ENCODE measurements at regions not wholly inside any gene's neighbourhood (a gene's known extent, or its start where the extent isn't known, plus 50 kb on each side); places are given as distances from the start of the nearest gene placed in this dataset.

DNA sequence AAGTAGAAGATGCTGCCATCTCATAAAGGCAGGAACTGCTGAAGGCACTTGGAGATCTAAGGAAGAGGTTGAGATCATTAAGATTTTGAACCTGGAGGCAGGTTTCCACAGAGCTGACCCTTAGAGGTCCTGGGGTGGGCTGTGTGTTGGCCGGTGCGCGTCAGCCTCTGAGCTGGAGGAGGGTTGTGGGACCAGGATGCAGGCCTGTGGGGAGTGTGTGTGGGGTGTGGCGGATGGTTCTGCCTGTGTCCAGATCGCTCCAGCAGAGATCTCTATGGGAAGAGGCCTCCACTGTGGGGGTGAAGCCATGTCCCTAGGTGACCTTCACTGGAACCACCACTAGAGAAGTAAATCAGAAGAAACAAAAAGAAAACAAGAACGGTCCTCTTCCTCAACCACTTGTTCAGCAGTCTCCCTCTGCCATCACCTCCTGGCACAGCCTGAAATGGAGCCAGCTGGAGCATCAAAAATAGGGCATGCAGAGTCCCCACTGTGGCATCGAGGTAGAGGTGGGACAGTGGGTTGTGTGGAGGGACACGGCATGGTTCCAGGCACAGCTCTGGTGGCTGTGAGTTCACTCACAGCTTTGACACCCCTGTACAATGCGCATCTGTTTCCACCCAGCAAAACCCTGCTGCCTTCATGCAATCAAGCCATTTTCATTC lies 453.8 kb downstream of the TCERG1L start:
- intact Hi-C loops (cut with micrococcal nuclease) = no loop called here
- CTCF ChIA-PET = no interaction called here
- no peaks in the 10 kb centered on the region for H3K4me1 Mint-ChIP-seq (ENCODE audit: low read depth)
- DNase-seq = no peak
- peaks cover 4% of the 10 kb centered on the region for H3K36me3 Mint-ChIP-seq (ENCODE audit: low read depth)
- H3K4me3 Mint-ChIP-seq = no peak overlapping the region
- peaks cover 17% of the 10 kb centered on the region for H3K9me3 Mint-ChIP-seq
- H3K27me3 Mint-ChIP-seq (ENCODE audit: low read depth) = peaks cover 5% of the 10 kb centered on the region
- no peak overlapping the region for H3K27ac Mint-ChIP-seq

DNA sequence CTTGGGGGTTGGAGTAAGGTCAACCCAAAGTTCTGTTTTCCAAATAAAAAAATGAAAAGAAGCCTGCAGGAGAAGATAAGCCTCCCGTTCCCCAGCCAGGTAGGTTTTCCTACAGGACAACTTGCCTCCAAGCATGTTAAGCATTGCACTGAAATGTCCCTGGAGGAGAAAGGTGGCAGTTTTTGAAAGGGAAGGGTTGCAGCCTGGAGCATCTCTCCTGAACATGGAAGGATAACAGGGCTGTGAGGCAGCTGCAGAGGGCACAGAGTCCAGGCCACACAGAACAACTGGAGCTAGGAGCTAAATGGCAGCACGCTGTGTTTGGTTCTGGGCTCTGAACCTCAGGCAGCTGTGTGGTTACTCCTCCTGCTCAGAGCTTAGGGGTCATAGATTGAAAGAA lies 452.9 kb downstream of the TCERG1L start:
- no peak for DNase-seq
- no peak overlapping the region for H3K27ac Mint-ChIP-seq
- intact Hi-C loops (cut with micrococcal nuclease) = no loop called here
- peaks cover 11% of the 10 kb centered on the region for H3K9me3 Mint-ChIP-seq
- no peaks in the 10 kb centered on the region for H3K4me1 Mint-ChIP-seq (ENCODE audit: low read depth)
- H3K36me3 Mint-ChIP-seq (ENCODE audit: low read depth) = peaks cover 2% of the 10 kb centered on the region
- H3K4me3 Mint-ChIP-seq = no peak overlapping the region
- CTCF ChIA-PET = no interaction called here
- peaks cover 5% of the 10 kb centered on the region for H3K27me3 Mint-ChIP-seq (ENCODE audit: low read depth)

DNA sequence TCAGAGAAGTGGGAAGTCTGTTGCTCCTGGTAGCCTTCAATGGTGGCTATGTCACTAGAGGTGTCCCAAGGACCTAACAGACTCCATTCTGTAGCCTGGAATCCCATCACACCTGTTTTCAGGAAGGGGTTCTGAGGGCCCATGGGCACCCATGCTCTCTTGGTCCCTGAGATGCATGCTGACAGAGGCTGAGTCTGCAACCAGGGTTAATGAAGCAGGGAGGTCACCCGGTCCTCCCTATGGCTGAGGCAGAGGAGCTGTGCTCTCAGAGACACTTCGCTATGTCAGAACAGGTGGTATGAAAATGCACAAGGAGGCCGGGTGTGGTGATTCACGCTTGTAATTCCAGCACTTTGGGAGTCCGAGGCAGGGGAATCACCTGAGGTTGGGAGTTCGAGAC lies 452.1 kb downstream of the TCERG1L start:
- Mint-ChIP-seq H3K4me1 (ENCODE audit: low read depth) (no peaks in the 10 kb centered on the region), H3K27me3 (ENCODE audit: low read depth) (peaks cover 5% of the 10 kb centered on the region), H3K36me3 (ENCODE audit: low read depth) (peaks cover 2% of the 10 kb centered on the region), H3K9me3 (peaks cover 7% of the 10 kb centered on the region), H3K27ac (no peak overlapping the region), H3K4me3 (no peak overlapping the region)
- no peak for DNase-seq
- intact Hi-C loops (cut with micrococcal nuclease) = no loop called here
- CTCF ChIA-PET = no interaction called here

DNA sequence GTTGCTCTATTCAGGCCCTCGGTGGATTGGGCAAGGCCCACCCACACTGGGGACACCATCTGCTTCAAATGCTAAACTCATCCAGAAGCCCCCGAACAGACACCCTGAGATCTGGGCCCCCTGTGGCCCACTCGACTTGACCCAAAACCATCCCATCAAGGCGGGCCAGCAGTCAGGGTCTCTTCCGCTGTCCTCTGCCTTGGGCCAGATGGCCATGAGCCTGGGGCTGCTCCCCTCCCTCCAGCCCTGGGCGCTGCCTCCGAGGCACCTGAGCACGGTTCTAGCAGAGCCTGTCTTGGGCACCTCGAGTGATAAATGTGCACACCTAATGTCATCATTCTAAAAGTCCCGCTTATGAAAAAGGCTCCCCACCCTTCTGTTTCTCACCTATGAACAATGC lies 449.4 kb downstream of the TCERG1L start:
- CTCF ChIA-PET = no interaction called here
- no peak for DNase-seq
- Mint-ChIP-seq H3K9me3 (no peaks in the 10 kb centered on the region), H3K36me3 (ENCODE audit: low read depth) (no peaks in the 10 kb centered on the region), H3K4me1 (ENCODE audit: low read depth) (no peaks in the 10 kb centered on the region), H3K27ac (no peak overlapping the region), H3K27me3 (ENCODE audit: low read depth) (peaks cover 5% of the 10 kb centered on the region), H3K4me3 (no peak overlapping the region)
- intact Hi-C loops (cut with micrococcal nuclease) = no loop called here

DNA sequence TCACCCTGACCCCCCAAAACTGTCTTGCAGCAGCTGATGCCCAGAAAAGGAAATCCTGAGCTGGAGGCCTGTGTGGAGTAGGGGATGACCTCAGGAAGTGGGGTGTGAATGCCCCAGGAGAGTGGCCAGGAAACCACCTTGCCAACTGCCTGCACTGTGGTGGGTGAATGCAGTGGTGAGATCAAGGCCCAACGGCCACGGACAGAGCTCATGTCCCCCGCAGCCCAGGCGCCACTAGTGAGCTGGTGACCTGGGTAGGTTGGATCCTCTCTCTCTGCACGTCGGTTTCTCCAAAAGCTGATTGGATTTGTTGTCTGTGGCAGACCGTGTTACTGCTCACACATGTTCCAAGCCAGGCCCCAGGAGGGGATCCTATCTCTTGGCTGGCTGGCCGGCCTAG lies 448.9 kb downstream of the TCERG1L start:
- intact Hi-C loops (cut with micrococcal nuclease) = no loop called here
- Mint-ChIP-seq H3K27me3 (ENCODE audit: low read depth) (peaks cover 4% of the 10 kb centered on the region), H3K4me1 (ENCODE audit: low read depth) (no peaks in the 10 kb centered on the region), H3K27ac (no peak overlapping the region), H3K36me3 (ENCODE audit: low read depth) (no peaks in the 10 kb centered on the region), H3K9me3 (no peaks in the 10 kb centered on the region), H3K4me3 (no peak overlapping the region)
- DNase-seq = no peak
- CTCF ChIA-PET = no interaction called here

DNA sequence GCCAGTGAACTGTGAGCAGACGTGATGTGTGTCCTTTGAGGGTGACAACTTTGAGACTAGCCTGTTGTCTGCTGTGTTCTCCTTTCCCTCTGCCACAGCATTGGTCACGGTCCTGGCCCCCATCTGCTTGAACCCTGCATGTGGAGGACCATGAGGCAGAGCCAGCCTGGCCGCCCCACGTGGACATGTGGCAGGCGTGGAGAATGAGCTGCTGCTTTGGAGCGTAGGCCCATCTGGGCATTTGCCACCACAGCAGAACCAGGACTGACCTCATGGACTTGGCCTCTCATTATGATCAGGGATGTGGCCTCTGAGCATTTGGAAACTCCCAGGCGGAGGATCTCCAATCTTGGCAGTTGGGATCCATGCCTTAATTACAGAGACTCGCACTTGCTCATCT lies 448.5 kb downstream of the TCERG1L start:
- H3K36me3 Mint-ChIP-seq (ENCODE audit: low read depth) = no peaks in the 10 kb centered on the region
- no peaks in the 10 kb centered on the region for H3K9me3 Mint-ChIP-seq
- H3K27me3 Mint-ChIP-seq (ENCODE audit: low read depth) = peaks cover 2% of the 10 kb centered on the region
- CTCF ChIA-PET = no interaction called here
- H3K27ac Mint-ChIP-seq = no peak overlapping the region
- DNase-seq = no peak
- intact Hi-C loops (cut with micrococcal nuclease) = no loop called here
- no peaks in the 10 kb centered on the region for H3K4me1 Mint-ChIP-seq (ENCODE audit: low read depth)
- no peak overlapping the region for H3K4me3 Mint-ChIP-seq

DNA sequence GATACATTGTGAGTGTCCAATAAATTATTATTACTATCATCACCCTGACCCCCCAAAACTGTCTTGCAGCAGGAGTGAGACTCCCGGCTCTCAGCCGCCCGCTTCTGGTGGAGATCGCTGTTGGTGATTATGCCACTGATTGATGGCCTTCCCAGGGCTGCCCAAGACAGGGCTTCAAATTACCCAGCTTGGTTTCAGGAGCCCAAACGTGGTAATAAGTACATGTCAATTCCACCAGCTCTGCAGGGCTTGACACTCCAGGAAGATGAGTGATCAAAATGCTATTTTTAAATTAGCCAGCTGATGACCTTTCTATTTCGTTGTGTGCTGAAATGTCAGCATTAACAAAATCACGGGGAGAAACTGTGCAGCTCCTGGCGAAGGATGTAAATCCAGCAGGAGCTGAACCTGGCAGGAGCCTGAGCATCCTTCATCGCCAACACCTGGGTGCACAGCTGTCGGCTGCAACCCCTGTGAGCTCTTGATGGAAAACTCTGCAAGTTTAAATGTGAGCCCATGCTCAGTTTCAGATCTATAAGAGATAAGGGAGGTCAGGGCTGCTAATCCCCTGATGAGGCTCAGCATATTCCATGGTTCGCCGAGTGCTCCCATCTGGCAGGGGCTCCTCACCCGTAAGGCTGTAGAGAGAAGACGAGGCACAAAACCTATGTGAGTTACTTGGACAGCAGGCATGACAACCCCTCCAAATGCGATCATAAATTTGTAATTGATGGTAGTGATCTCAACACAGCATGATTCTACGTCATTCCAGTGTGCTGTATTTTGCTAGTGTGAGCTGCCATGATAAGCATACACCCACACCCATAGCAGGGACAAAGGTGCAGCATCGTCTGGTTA lies 446.3 kb downstream of the TCERG1L start:
- Mint-ChIP-seq H3K4me3 (no peak overlapping the region), H3K27ac (no peak overlapping the region), H3K36me3 (ENCODE audit: low read depth) (no peaks in the 10 kb centered on the region), H3K9me3 (no peaks in the 10 kb centered on the region), H3K4me1 (ENCODE audit: low read depth) (no peaks in the 10 kb centered on the region), H3K27me3 (ENCODE audit: low read depth) (peaks cover 5% of the 10 kb centered on the region)
- DNase-seq = no peak
- CTCF ChIA-PET = no interaction called here
- intact Hi-C loops (cut with micrococcal nuclease) = no loop called here

DNA sequence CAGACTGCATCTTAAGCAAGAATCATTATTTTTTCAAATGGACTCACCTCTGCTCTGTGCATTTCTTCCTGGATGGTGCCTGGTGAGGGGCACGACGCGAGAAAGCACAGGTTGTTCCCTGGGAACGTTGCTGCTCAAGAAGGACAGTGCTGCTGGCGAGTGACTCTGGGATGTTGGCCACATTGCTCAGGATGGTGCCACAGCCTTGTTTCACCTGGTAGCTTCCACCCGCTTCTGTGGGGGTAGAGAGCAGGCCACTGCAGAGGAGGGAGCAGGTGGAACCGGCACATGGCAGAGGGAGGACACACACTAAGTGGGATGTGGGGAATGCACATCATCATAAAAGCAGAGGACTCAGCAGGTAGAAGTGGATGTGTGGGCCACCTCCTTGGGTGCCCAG lies 444.7 kb downstream of the TCERG1L start:
- H3K4me1 Mint-ChIP-seq (ENCODE audit: low read depth) = no peaks in the 10 kb centered on the region
- H3K27me3 Mint-ChIP-seq (ENCODE audit: low read depth) = peaks cover 8% of the 10 kb centered on the region
- intact Hi-C loops (cut with micrococcal nuclease) = no loop called here
- H3K4me3 Mint-ChIP-seq = no peak overlapping the region
- no peaks in the 10 kb centered on the region for H3K9me3 Mint-ChIP-seq
- no peaks in the 10 kb centered on the region for H3K36me3 Mint-ChIP-seq (ENCODE audit: low read depth)
- CTCF ChIA-PET = no interaction called here
- no peak overlapping the region for H3K27ac Mint-ChIP-seq
- DNase-seq = no peak

DNA sequence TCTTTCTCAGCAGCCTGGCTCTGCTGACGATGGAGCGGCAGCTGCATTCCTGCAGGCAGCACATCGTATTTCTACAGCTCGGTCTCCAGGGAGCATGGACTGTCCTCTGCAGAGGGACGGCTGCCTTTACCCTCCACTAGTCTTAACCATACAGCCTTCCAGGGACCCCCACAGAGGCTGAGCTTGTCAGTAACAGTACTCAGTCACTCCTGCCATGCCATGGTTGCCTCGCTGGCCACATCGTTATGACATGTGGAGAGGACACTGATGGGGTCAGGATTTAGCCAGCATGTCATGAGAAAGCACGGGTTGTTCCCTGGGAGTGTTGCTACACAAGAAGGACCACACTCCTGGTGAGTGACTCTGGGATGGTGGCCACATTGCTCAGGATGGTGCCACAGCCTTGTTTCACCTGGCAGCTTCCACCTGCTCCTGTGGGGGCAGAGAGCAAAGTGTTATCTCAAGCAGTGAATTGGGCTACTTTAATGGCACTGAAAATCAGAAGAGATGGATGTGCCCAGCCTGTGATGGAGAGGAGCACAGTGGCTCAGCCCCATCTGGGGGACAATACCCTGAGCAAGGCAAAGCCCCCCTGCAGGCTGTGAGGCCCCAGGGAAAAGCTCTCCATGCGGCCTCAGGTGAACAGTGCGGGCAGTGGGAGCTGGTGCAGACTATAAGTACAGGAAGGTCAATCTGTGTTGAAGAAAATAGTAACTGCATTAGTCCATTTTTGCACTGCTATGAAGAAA lies 443.9 kb downstream of the TCERG1L start:
- no peak overlapping the region for H3K4me3 Mint-ChIP-seq
- H3K9me3 Mint-ChIP-seq = no peaks in the 10 kb centered on the region
- H3K27me3 Mint-ChIP-seq (ENCODE audit: low read depth) = peaks cover 10% of the 10 kb centered on the region
- no peaks in the 10 kb centered on the region for H3K36me3 Mint-ChIP-seq (ENCODE audit: low read depth)
- H3K4me1 Mint-ChIP-seq (ENCODE audit: low read depth) = no peaks in the 10 kb centered on the region
- no peak overlapping the region for H3K27ac Mint-ChIP-seq
- DNase-seq = no peak
- intact Hi-C loops (cut with micrococcal nuclease) = no loop called here
- CTCF ChIA-PET = no interaction called here

DNA sequence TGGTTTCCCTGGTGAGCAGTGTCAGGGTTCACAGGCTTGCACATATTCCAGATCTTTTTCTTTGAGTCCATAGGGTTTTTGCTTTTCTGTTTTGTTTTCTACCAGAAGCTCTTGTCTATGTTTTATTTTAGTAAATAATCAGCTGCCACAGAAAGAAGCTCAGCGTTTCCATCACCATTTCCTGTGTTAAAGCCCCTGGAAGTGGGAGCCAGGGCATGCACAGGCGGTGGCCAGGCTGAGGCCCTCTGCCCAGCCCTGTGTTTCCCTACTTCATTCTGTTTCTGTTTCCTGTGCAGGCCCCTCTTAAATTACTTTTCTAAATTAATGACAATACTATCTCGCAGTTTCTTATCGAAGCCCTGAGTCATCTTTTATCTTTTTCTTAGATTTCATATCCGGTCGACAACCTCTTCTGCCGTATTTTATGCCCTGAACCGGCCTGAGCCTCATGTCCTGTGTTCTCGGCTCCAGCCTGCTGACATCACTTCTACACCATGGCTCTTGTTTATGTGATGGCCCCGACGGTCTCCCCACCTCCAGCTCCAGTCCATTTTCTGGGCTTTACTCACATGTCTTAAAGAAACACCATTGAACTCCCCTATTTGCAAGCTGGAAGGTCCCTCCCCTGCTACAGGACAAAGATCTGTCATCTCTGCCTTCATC lies 442.2 kb downstream of the TCERG1L start:
- Mint-ChIP-seq H3K27ac (no peak overlapping the region), H3K36me3 (ENCODE audit: low read depth) (no peaks in the 10 kb centered on the region), H3K4me3 (no peak overlapping the region), H3K9me3 (no peaks in the 10 kb centered on the region), H3K27me3 (ENCODE audit: low read depth) (peaks cover 10% of the 10 kb centered on the region), H3K4me1 (ENCODE audit: low read depth) (no peaks in the 10 kb centered on the region)
- DNase-seq = no peak
- CTCF ChIA-PET = no interaction called here
- intact Hi-C loops (cut with micrococcal nuclease) = no loop called here

DNA sequence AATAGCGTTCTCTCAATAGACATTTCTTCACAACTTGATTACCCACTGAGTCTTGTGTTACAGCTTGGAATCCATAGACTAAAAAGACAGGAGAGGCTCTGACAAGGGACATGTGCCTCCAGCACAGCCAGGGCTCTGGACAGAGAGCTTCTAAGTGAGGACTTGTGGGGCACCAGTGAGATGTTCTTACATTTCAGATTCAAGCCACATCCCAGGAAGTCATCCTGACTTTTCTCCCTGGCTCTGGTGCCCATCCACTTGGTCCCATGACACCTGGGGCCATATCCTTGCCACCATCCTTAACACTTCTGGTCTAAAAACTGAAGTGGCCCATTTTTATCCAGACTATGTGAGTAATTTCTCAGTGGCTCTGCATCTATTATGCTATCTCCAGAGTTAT lies 440.1 kb downstream of the TCERG1L start:
- no peaks in the 10 kb centered on the region for H3K36me3 Mint-ChIP-seq (ENCODE audit: low read depth)
- H3K4me3 Mint-ChIP-seq = no peak overlapping the region
- intact Hi-C loops (cut with micrococcal nuclease) = no loop called here
- H3K27ac Mint-ChIP-seq = no peak overlapping the region
- H3K9me3 Mint-ChIP-seq = no peaks in the 10 kb centered on the region
- H3K4me1 Mint-ChIP-seq (ENCODE audit: low read depth) = peaks cover 2% of the 10 kb centered on the region
- CTCF ChIA-PET = no interaction called here
- peaks cover 10% of the 10 kb centered on the region for H3K27me3 Mint-ChIP-seq (ENCODE audit: low read depth)
- DNase-seq = no peak

DNA sequence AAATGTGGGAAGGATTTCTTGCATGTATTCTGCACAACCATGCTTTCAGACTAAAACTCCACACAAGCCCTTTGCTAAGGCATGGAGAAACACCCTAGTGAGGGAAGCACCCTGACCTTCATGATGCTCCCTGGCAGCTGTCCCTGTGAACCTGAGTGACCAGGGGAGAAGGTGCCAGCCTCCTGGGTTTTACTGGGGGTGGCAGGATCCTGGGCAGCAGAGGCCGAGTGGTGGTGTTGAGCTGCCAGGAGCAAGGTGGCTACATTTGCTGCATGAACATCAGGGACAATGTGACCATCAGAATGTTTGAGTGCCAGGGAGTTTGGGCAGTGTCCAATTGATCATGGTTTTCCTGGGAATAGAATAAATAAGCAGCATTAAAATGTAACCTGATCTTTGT lies 437.9 kb downstream of the TCERG1L start:
- no peaks in the 10 kb centered on the region for H3K9me3 Mint-ChIP-seq
- peaks cover 10% of the 10 kb centered on the region for H3K27me3 Mint-ChIP-seq (ENCODE audit: low read depth)
- peaks cover 2% of the 10 kb centered on the region for H3K4me1 Mint-ChIP-seq (ENCODE audit: low read depth)
- intact Hi-C loops (cut with micrococcal nuclease) = no loop called here
- CTCF ChIA-PET = no interaction called here
- no peaks in the 10 kb centered on the region for H3K36me3 Mint-ChIP-seq (ENCODE audit: low read depth)
- DNase-seq = no peak
- H3K4me3 Mint-ChIP-seq = no peak overlapping the region
- no peak overlapping the region for H3K27ac Mint-ChIP-seq
